GM12878 (cell line): ENCODE measurements at regions not wholly inside any gene's neighbourhood (a gene's known extent, or its start where the extent isn't known, plus 50 kb on each side); places are given as distances from the start of the nearest gene placed in this dataset.

ENCODE experiments used
- ASH2L ChIP-seq: fragments of 300-600, 200-600 bp; sonication (generic); IDR thresholded peaks from 2 replicates; pipeline ENCODE4 v1.6.1; 2017; ENCODE audit warnings: low read depth, mild to moderate bottlenecking, borderline replicate concordance
- CHD2 ChIP-seq: IDR thresholded peaks from 2 replicates; pipeline ENCODE4 v1.6.1; 2011; ENCODE audit warnings: low read depth, low read length, improper control_type of control experiment, borderline replicate concordance
- E2F8 ChIP-seq: fragments of 450-650 bp; IDR thresholded peaks from 2 replicates; pipeline ENCODE4 v1.6.1; 2018; ENCODE audit warnings: mild to moderate bottlenecking, low read depth, moderate library complexity; ENCODE audit not compliant: partially characterized antibody
- KDM1A ChIP-seq: fragments of 200-600 bp; sonication (generic); IDR thresholded peaks from 2 replicates; pipeline ENCODE4 v1.6.1; 2016; ENCODE audit warnings: borderline replicate concordance
- PAX8 ChIP-seq: fragments of 450-650 bp; IDR thresholded peaks from 2 replicates; pipeline ENCODE4 v1.6.1; 2017; ENCODE audit warnings: mild to moderate bottlenecking, moderate library complexity
- TAF1 ChIP-seq: IDR thresholded peaks from 2 replicates; pipeline ENCODE4 v1.6.1; 2011; ENCODE audit warnings: mild to moderate bottlenecking, low read depth, low read length, borderline replicate concordance
- ZNF622 ChIP-seq: fragments of 450-650 bp; IDR thresholded peaks from 2 replicates; pipeline ENCODE4 v1.6.1; 2017; ENCODE audit warnings: mild to moderate bottlenecking, inconsistent platforms
- TF ChIP-seq, protein P1 (sequence below): IDR thresholded peaks from 2 replicates; pipeline ENCODE4 v1.6.1; 2012; ENCODE audit warnings: low read depth, low read length, improper control_type of control experiment
- TF ChIP-seq, protein P2 (sequence below), 3 experiments: IDR thresholded peaks in 2 of 3; conservative IDR thresholded peaks in 1 of 3; 2 replicates each; pipeline ENCODE4 v1.5.1; 2011; ENCODE audit warnings: low read depth in 3 of 3, low read length in 3 of 3, mild to moderate bottlenecking in 3 of 3, control low read depth in 2 of 3, moderate library complexity in 2 of 3, inconsistent platforms in 1 of 3, mixed read lengths in 1 of 3; ENCODE audit not compliant: control insufficient read depth in 2 of 3, insufficient read depth in 1 of 3; ENCODE audit errors: extremely low read depth in 1 of 3

DNA sequence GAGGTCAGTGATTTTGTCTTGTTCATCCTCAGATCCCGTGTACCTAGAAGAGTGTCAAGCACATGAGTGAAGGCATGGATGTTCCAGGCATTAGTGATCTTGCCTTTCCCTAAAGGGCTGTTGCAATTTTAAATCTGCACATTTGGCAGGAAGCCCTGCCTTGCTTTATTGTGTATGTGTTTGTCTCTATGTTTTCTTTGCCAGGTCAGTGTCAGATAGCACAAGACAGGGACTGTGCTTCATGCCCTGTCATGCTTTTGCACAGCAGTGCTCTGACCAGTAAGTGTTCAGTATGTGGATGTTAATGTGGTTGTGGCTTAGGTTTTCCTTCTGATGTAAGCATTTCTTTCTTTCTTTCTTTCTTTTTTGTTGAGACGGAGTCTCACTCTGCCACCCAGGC, 131.5 kb downstream of the RGPD3 start:
- TF ChIP-seq KDM1A = no peak
- no peak for TF ChIP-seq PAX8
- no peak for TF ChIP-seq CHD2
- TF ChIP-seq TAF1 = no peak
- TF ChIP-seq, protein P1, sequence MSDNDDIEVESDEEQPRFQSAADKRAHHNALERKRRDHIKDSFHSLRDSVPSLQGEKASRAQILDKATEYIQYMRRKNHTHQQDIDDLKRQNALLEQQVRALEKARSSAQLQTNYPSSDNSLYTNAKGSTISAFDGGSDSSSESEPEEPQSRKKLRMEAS = no peak
- no peak for TF ChIP-seq ASH2L
- no peak for TF ChIP-seq ZNF622
- TF ChIP-seq E2F8 = no peak
- TF ChIP-seq, protein P2, sequence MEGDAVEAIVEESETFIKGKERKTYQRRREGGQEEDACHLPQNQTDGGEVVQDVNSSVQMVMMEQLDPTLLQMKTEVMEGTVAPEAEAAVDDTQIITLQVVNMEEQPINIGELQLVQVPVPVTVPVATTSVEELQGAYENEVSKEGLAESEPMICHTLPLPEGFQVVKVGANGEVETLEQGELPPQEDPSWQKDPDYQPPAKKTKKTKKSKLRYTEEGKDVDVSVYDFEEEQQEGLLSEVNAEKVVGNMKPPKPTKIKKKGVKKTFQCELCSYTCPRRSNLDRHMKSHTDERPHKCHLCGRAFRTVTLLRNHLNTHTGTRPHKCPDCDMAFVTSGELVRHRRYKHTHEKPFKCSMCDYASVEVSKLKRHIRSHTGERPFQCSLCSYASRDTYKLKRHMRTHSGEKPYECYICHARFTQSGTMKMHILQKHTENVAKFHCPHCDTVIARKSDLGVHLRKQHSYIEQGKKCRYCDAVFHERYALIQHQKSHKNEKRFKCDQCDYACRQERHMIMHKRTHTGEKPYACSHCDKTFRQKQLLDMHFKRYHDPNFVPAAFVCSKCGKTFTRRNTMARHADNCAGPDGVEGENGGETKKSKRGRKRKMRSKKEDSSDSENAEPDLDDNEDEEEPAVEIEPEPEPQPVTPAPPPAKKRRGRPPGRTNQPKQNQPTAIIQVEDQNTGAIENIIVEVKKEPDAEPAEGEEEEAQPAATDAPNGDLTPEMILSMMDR (IDR thresholded peaks at IDR 0.05 in 2 of 3, conservative IDR thresholded peaks at IDR 0.05 in 1 of 3; ENCODE audit: control insufficient read depth in 2 of 3, extremely low read depth in 1 of 3, insufficient read depth in 1 of 3, low read depth in 3 of 3, low read length in 3 of 3) = no peak
